ENCODE measurements at regions not wholly inside any gene's neighbourhood (a gene's known extent, or its start where the extent isn't known, plus 50 kb on each side); places are given as distances from the start of the nearest gene placed in this dataset.
A peak's percentile ranks its signal among the peaks of the same experiment; 100 is the strongest.

DNA sequence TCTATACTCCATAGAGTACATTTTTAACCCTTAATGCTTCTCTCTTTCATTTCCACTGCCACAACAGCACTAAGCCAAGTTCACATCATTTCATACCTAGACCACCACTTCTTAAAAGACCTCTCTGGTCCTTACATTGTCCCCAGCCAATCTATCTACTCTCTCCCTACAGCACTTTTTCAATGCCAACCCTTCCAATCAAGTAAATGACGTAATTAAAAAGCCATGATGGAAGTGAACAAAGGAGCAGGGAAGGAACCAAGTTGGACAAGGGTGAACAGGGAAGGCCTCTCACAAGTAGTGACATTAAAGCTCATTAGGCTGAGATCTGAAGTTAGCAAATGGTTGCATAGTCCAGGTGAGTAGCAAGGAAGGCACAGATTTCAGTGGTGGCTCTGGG lies 195.1 kb upstream of the CCDC150 start:
- ChIA-PET POLR2A (no interaction called here), CTCF (interaction anchor here (0.6 kb wide), 1 partner anchor 9 kb away, joined by 7 read pairs; no protein-coding TSS in a partner anchor)
- no peak for DNase-seq (ENCODE audit: extremely low spot score)
- TF ChIP-seq ELF4 (IDR thresholded peaks at IDR 0.05) (no peak), SP1 (IDR thresholded peaks at IDR 0.05) (no peak), ARNT (IDR thresholded peaks at IDR 0.05) (no peak), SUZ12 (IDR thresholded peaks at IDR 0.05) (no peak), BHLHE40 (IDR thresholded peaks at IDR 0.05; ENCODE audit: borderline replicate concordance) (no peak), FOXA1 (IDR thresholded peaks at IDR 0.05) (no peak), ZNF384 (IDR thresholded peaks at IDR 0.05) (no peak), NFRKB (IDR thresholded peaks at IDR 0.05) (no peak), TARDBP (IDR thresholded peaks at IDR 0.05) (no peak), LEF1 (IDR thresholded peaks at IDR 0.05; ENCODE audit: borderline replicate concordance) (no peak), HDGF (IDR thresholded peaks at IDR 0.05; ENCODE audit: borderline replicate concordance) (no peak)

DNA sequence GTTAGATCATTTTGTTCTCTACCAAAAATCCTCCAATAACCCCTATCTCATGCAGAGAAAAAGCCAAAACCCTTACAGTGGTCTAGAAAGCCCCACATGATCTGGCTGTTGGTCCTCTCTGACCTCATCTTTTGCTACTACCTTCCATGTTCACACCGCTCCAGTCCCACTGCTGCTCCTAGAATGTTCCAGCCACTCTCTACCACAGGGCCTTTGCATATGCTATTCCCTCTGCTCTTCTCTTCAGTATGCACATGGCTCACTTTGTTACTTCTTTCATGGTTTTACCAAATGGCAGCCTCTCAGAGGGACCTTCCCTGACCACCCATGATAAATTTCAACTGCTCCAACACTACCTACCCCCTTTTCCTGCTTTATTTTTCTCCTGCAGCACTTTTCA lies 193.5 kb upstream of the CCDC150 start:
- DNase-seq (ENCODE audit: extremely low spot score): no peak
- ChIA-PET CTCF (no interaction called here), POLR2A (no interaction called here)

DNA sequence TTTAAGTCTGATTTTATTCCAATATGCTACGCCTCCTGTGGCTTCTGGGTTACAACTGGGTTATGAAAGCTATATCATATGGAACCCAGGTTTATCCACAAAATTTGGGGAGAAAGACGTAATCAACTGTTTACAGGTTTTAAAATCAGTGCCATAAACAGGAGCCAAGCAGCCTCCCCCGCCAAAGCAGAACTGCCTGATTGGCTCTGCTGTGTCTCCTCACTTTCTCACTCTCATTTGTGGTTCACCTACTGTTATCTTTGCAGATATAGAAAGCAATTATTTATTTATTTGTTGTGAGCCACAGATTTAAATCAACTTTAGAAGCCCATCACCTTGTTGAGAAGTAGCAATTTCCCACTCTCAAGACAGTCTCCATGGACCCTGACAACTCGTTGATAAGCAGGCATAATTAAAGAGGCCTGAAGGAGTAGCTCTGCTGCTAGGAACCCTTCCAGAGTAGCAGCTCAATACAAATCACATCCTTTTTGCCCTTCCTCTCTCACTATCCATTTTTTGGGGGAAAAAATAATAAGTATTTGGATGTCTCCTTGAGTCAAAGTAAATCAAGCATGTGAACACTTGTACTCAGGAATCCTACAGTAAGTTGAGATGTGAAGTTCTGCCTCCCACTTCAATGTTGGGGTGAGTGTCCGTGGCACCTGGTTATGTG lies 191.0 kb upstream of the CCDC150 start:
- TF ChIP-seq SUZ12 (IDR thresholded peaks at IDR 0.05) (no peak), HDGF (IDR thresholded peaks at IDR 0.05; ENCODE audit: borderline replicate concordance) (no peak), SP1 (IDR thresholded peaks at IDR 0.05) (no peak), BHLHE40 (IDR thresholded peaks at IDR 0.05; ENCODE audit: borderline replicate concordance) (no peak), TARDBP (IDR thresholded peaks at IDR 0.05) (no peak), NFRKB (IDR thresholded peaks at IDR 0.05) (no peak), LEF1 (IDR thresholded peaks at IDR 0.05; ENCODE audit: borderline replicate concordance) (no peak), FOXK2 (IDR thresholded peaks at IDR 0.05) (no peak), ARNT (IDR thresholded peaks at IDR 0.05) (no peak)
- TF ChIP-seq, protein P1, sequence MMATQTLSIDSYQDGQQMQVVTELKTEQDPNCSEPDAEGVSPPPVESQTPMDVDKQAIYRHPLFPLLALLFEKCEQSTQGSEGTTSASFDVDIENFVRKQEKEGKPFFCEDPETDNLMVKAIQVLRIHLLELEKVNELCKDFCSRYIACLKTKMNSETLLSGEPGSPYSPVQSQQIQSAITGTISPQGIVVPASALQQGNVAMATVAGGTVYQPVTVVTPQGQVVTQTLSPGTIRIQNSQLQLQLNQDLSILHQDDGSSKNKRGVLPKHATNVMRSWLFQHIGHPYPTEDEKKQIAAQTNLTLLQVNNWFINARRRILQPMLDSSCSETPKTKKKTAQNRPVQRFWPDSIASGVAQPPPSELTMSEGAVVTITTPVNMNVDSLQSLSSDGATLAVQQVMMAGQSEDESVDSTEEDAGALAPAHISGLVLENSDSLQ (IDR thresholded peaks at IDR 0.05): no peak
- DNase-seq (ENCODE audit: extremely low spot score): no peak
- ChIA-PET CTCF (no interaction called here), POLR2A (no interaction called here)

More for the DNA sequence above, 193.5 kb upstream of the CCDC150 start:
- TF ChIP-seq SP1 (IDR thresholded peaks at IDR 0.05) (no peak), BHLHE40 (IDR thresholded peaks at IDR 0.05; ENCODE audit: borderline replicate concordance) (no peak), FOXM1 (IDR thresholded peaks at IDR 0.05; ENCODE audit: borderline replicate concordance) (no peak), ELF4 (IDR thresholded peaks at IDR 0.05) (no peak), NFRKB (IDR thresholded peaks at IDR 0.05) (no peak)

DNA sequence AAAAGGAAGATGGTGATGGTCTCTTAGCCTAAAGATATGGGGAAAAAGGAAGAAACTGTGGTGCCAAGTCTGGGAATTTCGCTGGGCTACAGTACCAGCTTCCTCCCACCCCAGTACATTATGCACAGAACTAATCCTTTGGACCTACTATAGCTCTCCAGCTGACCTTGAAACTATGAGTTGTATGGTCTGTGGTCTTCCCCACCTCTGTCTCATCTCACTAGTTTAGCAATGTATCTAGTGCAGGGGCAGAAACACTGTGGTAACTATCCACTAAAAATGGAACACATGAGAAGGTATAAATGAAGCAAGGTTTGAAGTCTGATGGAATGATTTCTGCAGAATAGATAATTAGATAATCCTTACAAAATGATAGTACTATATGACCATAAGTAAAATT lies 190.4 kb upstream of the CCDC150 start:
- no peak for DNase-seq (ENCODE audit: extremely low spot score)
- ChIA-PET POLR2A (no interaction called here), CTCF (no interaction called here)
- TF ChIP-seq ELF4 (IDR thresholded peaks at IDR 0.05): no peak
- TF ChIP-seq, protein P1 (IDR thresholded peaks at IDR 0.05): no peak
- TF ChIP-seq ARNT (IDR thresholded peaks at IDR 0.05): no peak
- TF ChIP-seq L3MBTL2 (conservative IDR thresholded peaks at IDR 0.05): no peak
- TF ChIP-seq FOXM1 (IDR thresholded peaks at IDR 0.05; ENCODE audit: borderline replicate concordance): no peak
- no peak for TF ChIP-seq SUZ12 (IDR thresholded peaks at IDR 0.05)
- no peak for TF ChIP-seq FOXA1 (IDR thresholded peaks at IDR 0.05)
- TF ChIP-seq TARDBP (IDR thresholded peaks at IDR 0.05): no peak
- no peak for TF ChIP-seq BHLHE40 (IDR thresholded peaks at IDR 0.05; ENCODE audit: borderline replicate concordance)
- no peak for TF ChIP-seq ZNF384 (IDR thresholded peaks at IDR 0.05)
- TF ChIP-seq SP1 (IDR thresholded peaks at IDR 0.05): no peak
- no peak for TF ChIP-seq HDGF (IDR thresholded peaks at IDR 0.05; ENCODE audit: borderline replicate concordance)

DNA sequence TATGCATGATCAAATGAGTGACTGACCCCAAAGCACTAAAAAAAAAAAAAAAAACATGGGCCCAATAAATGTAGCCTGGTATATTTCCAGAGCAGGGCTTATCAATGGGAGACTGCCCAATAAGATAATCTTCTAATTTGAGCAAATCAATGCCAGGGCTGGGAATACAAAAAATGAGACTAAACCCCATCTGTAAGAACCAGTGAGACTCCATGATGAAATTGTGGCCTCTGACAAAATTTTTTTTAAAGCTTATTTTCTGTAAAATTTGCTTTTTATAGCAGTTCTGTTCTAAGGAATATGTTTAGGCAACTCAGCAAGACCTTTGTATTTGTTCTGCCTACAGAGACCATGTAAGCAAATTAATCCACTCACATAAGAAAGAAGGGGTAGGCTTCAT lies 186.8 kb upstream of the CCDC150 start:
- no peak for DNase-seq (ENCODE audit: extremely low spot score)
- no peak for TF ChIP-seq ZNF384 (IDR thresholded peaks at IDR 0.05)
- TF ChIP-seq BHLHE40 (IDR thresholded peaks at IDR 0.05; ENCODE audit: borderline replicate concordance): no peak
- TF ChIP-seq, protein P1 (IDR thresholded peaks at IDR 0.05): no peak
- TF ChIP-seq SUZ12 (IDR thresholded peaks at IDR 0.05): no peak
- no peak for TF ChIP-seq CTBP1 (IDR thresholded peaks at IDR 0.05; ENCODE audit: borderline replicate concordance)
- no peak for TF ChIP-seq HDGF (IDR thresholded peaks at IDR 0.05; ENCODE audit: borderline replicate concordance)
- no peak for TF ChIP-seq NFRKB (IDR thresholded peaks at IDR 0.05)
- TF ChIP-seq ARNT (IDR thresholded peaks at IDR 0.05): no peak
- TF ChIP-seq FOXM1 (IDR thresholded peaks at IDR 0.05; ENCODE audit: borderline replicate concordance): no peak
- no peak for TF ChIP-seq FOXA1 (IDR thresholded peaks at IDR 0.05)
- no peak for TF ChIP-seq TARDBP (IDR thresholded peaks at IDR 0.05)
- TF ChIP-seq FOXK2 (IDR thresholded peaks at IDR 0.05): no peak
- no peak for TF ChIP-seq L3MBTL2 (conservative IDR thresholded peaks at IDR 0.05)
- no peak for TF ChIP-seq SP1 (IDR thresholded peaks at IDR 0.05)
- no peak for TF ChIP-seq LEF1 (IDR thresholded peaks at IDR 0.05; ENCODE audit: borderline replicate concordance)
- POLR2A ChIA-PET: no interaction called here
- CTCF ChIA-PET: interaction anchor here (0.6 to 1.6 kb wide), 4 partner anchors 8 to 374 kb away, joined by 5 to 7 read pairs (median 6); no protein-coding TSS in a partner anchor

DNA sequence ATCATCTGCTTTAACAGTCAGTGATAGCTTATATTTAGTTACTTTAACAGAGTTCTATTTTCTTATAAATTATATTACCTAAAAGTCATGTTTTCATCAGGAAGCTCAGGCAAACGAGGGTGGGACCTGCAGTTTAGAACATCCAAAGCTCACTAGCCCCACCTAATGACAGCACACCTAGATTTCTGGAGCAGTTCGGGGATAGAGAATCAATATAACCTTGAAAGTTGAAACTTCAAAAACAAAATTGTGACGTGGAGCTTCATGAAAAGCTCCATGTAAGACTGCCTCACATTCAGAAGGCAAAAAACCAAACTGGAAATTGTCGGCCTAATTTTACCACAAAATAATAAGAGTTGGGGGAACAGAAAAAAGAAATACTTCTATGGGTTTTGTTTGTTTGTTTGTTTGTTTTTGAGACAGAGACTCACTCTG lies 185.9 kb upstream of the CCDC150 start:
- TF ChIP-seq TARDBP (IDR thresholded peaks at IDR 0.05): no peak
- no peak for TF ChIP-seq NFRKB (IDR thresholded peaks at IDR 0.05)
- TF ChIP-seq ELF4 (IDR thresholded peaks at IDR 0.05): no peak
- TF ChIP-seq SP1 (IDR thresholded peaks at IDR 0.05): no peak
- no peak for TF ChIP-seq LEF1 (IDR thresholded peaks at IDR 0.05; ENCODE audit: borderline replicate concordance)
- no peak for TF ChIP-seq SUZ12 (IDR thresholded peaks at IDR 0.05)
- TF ChIP-seq ZNF384 (IDR thresholded peaks at IDR 0.05): no peak
- no peak for TF ChIP-seq ARNT (IDR thresholded peaks at IDR 0.05)
- no peak for TF ChIP-seq CTBP1 (IDR thresholded peaks at IDR 0.05; ENCODE audit: borderline replicate concordance)
- no peak for TF ChIP-seq BHLHE40 (IDR thresholded peaks at IDR 0.05; ENCODE audit: borderline replicate concordance)
- peak; percentile 38 for DNase-seq (ENCODE audit: extremely low spot score)
- POLR2A ChIA-PET: no interaction called here
- CTCF ChIA-PET: interaction anchor here (0.6 to 2.0 kb wide), 16 partner anchors 9 to 968 kb away, joined by 3 to 12 read pairs (median 4); no protein-coding TSS in a partner anchor

Data from HEK293T (cell line).